ENCODE measurements at regions not wholly inside any gene's neighbourhood (a gene's known extent, or its start where the extent isn't known, plus 50 kb on each side); places are given as distances from the start of the nearest gene placed in this dataset.
"Not testable (repeated sequence)": the region's sequence is repeated elsewhere in the genome, so short reads cannot be mapped to it uniquely, and the experiment has no call there.

- DNase-seq (ENCODE audit: low read depth), result no peak
Observed at GRCh38 chr9:78669591-78669990, 372.7 kb downstream of the PSAT1 start.

DNA sequence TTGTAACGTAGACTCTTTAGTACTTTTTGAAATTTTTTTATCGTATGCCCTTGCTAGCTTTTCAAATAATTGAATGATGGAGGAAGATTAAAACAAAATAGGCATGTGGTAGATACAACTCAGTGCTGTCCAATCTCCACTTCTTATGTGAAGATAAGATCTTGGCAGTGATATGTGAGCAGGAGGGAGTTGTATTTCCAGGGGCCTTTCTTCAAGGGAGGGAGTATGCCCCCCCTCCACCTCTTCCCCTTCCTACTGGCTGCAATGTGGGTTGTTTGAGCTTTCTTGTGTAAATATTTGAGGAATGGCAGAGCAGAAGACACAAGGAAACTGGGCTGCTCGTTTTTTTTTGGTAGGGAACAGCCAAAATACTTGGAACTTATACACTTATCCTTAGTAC is 374.9 kb downstream of the PSAT1 start:
- no peak for DNase-seq (ENCODE audit: low read depth)

- no peak for DNase-seq (ENCODE audit: low read depth)
Observed at GRCh38 chr9:78674874-78675273, 377.9 kb downstream of the PSAT1 start.

GRCh38 chr9:78676009-78676408 is 379.1 kb downstream of the PSAT1 start:
- DNase-seq (ENCODE audit: low read depth), result no peak

DNA sequence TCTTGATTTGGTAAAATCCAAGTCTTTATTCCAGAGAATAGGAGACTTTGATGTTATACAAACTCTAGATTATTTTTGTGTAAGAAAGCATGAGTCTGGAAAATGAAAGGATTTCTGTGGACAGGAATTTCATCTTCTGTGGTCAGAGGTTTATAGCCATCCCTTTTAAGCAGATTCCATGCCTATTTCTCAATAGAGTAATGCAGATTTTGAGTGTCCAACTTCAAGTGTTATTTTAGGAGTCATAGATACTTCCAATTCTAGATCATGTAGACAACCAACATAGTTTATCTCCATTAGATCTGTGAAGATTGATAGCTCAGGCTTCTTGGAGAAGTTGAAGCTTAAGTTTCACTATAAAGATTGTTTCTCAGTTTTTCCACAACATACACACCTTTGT is 379.7 kb downstream of the PSAT1 start:
- DNase-seq (ENCODE audit: low read depth), result no peak

DNA sequence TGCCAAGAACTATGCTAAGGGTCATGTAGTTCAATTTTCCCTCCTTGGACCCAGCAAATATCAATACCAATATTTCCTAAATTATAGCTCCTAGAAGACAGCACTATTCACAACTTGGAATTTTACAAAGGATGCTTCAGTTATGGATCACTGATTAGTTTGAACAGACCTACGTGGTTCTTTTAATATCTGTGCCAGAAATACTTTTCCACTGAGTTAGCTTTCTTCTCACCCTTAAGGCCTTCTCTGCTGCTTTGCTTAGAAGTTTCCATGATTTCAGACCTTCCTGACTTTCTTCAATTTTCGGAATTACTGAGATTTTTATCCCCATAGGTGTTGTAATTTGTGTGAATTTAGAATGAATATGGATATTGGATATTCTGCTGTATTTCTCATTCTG is 380.4 kb downstream of the PSAT1 start:
- DNase-seq (ENCODE audit: low read depth), result no peak

DNA sequence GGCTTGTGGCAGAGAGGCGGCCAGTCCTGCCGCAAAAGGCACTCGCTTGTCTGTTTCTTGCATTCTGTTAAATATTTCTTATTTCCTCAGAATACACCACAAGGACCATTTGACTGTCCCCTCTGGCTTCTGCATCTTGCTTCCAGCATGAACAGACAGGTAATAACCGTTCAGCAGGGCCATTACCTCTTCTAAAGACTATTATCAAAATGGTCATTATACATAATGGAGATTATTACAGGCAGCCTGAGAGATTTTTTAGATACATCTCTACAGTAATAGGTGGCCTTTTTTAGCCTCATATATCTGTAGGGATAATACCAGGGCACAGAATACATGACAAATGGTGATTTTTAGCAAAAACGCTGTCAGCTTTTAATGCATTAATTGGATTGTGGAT is 382.0 kb downstream of the PSAT1 start:
- DNase-seq (ENCODE audit: low read depth), result no peak

- no peak for DNase-seq (ENCODE audit: low read depth)
Observed at GRCh38 chr9:78680196-78680595, 383.3 kb downstream of the PSAT1 start.

GRCh38 chr9:78682216-78682615 is 385.3 kb downstream of the PSAT1 start:
- no peak for DNase-seq (ENCODE audit: low read depth)

DNA sequence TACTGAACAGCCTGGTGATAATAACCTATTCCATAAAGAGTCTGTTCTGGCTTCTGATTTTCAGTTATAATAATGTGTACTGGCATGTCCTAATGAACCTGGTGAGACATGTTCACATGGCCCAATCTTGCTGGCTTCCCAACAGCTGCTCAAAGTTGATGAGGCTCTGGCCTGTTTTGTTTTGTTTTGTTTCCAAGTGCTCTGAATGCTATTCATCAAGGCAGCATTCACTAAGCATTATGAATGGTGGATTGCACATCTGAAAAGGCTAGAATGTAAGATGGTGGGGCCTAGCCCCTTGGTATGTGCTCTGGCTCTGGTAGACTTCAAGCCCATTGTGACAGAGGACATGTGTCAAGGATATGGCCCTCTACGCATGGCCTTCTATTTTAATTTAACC is 388.5 kb downstream of the PSAT1 start:
- no peak for DNase-seq (ENCODE audit: low read depth)

DNA sequence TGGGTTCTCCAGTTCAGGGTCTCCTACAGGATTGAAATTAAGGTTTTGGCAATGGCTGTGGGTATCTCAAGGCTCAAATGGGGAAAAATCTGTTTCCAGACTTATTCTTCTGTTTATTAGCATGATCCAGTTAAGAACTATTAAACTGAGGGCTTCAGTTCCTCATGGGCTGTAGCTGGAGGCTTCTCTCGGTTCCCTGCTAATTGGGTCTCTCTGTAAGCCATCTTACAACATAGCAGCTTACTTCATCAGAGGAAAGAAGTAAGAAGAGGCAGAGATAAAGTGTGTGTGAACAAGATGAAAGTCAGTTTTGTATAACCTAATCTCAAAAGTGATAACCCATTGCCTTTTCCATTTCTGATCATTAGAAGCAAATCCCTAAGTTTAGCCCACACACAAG is 391.9 kb downstream of the PSAT1 start:
- no peak for DNase-seq (ENCODE audit: low read depth)

DNA sequence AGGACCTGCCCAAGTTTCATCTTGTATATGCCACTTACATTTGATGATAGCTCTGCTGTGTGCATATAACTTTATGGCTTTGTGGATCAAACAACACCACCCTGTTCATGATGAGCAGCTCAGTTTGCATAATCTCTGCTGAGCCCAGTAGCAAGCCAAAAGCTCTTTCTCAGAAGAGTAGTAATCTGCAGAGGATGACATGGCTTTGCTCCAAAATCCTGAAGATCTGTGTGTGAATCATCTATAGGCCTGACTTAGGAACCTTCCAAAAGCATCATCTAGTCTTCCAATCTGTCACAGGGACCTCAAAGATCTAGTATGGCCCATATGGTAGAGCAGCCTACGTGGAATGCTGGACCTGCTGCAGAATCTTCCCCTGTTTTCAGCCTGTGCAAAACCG is 394.6 kb downstream of the PSAT1 start:
- no peak for DNase-seq (ENCODE audit: low read depth)

DNA sequence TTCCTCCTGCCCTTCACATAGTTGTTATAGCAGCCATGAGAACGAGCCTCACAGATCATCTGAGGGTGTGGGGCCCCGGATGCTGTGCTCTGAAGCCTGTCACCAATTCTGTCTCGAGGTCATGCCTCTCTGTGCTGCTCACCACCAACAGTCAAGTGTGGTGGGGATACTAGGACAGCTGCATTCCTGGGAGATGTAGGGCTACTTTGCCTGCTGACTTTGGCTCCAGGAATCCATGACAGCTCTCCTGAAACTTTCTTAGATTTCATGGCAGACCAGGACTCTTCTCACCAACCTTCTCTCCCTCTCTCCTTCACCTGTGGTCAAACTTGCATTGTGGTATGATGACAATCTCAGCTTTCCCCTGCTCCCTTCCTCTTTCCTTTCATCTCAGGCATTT is 395.9 kb downstream of the PSAT1 start:
- DNase-seq (ENCODE audit: low read depth), result no peak

GRCh38 chr9:78694974-78695373 is 398.0 kb downstream of the PSAT1 start:
- no peak for DNase-seq (ENCODE audit: low read depth)

GRCh38 chr9:78695519-78695918 is 398.6 kb downstream of the PSAT1 start:
- no peak for DNase-seq (ENCODE audit: low read depth)

GRCh38 chr9:78697618-78698017 is 400.7 kb downstream of the PSAT1 start:
- DNase-seq (ENCODE audit: low read depth), result no peak

DNA sequence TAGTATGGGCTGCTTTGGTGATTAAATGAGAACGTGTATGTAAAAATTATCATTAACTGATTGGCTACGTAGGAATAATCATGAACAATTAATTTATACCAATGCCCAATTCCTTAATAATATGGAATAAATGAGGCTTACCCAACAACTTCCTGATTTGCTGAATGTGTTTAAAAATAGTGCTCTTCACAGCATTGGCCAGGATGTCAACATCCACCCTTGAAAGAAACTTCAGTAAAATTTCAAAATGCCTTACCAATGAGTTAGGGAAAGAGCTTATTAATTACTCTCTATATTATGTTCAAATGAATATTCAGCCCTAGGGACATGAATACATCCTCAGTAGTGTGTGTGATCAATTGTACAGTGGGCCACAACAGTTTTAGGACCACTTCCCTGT is 401.4 kb downstream of the PSAT1 start:
- DNase-seq (ENCODE audit: low read depth), result no peak

DNA sequence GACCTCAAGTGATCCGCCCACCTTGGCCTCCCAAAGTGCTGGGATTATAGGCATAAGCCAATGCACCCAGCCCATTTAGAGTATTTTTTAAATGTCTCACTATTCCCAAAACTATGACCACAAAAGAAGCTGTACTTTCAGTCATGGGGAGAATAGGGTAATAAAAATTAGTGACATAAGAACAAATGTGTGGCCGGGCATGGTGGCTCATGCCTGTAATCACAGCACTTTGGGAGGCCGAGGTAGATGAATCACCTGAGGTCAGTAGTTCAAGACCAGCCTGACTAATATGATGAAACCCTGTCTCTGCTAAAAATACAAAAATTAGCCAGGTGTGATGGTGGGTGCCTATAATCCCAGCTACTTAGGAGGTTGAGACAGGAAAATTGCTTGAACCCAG is 402.3 kb downstream of the PSAT1 start:
- not testable (repeated sequence) for DNase-seq (ENCODE audit: low read depth)

DNA sequence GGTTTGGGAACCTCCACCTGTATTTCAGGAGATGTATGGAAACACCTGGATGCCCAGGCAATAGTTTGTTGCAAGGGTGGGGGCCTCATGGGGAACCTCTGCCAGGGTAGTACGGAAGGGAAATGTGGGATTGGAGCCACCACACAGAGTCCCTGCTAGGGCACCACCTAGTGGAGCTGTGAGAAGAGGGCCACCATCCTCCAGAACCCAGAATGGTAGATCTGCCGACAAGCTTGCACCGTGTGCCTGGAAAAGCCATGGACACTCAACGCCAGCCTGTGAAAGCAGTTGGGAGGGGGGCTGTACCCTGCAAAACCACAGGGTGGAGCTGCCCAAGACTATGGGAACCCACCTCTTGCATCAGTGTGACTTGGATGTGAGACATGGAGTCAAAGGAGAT is 407.2 kb downstream of the PSAT1 start:
- DNase-seq (ENCODE audit: low read depth), result not testable (repeated sequence)

DNA sequence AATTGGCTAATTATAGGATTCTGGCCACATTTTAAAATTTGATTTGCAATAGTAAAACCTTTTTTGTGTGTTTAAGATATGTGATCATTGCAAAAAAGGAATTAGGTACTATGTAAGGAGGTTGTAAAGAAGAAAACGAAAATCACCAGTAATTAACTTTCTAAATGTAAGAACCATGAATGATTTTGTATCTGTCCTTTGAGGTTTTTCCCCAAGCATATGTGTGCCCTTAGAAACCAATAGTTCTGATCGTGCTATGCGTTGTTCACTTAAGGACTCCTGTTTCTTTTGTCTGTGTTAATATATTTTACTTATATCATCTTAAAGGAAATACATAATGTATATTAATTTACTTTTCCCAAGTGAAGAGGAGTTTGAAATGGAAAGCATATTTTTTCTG is 410.2 kb downstream of the PSAT1 start:
- DNase-seq (ENCODE audit: low read depth), result no peak

GRCh38 chr9:78707481-78707991 is 410.6 kb downstream of the PSAT1 start:
- DNase-seq (ENCODE audit: low read depth), result no peak

DNA sequence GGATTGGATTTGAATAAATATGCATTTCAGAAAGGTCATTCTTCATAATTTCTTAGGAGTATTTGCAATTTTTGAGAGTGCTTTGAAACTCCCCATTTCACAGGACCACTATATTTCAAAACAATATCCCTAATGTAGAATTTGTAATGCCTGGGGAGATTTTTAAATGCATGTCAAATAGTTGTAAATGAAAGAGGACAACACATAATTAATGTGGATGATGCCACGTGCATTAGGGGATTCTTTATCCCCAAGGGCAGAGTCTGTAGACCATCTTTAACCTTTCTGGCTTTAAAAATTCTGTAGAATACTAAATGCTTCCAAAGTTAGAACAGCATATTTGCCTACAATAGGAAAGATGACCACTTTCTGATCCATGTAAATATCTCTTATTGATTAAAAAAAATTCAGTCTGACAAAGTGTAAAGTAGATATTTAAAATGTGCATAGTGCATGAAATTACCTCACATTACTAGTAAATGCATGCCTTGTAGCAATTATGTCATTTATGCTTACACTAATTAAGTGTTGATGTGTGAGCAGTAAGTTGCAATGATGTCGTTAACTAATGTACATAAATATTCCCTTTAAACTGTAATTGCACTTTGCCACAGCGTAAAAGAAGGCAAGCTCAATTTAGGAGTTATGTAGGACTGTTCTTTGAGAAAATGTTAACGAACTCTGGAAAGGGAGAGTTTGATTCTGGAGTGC is 416.1 kb downstream of the PSAT1 start:
- no peak for DNase-seq (ENCODE audit: low read depth)

GRCh38 chr9:78713614-78714405 is 416.9 kb downstream of the PSAT1 start:
- no peak for DNase-seq (ENCODE audit: low read depth)
